Endothelial cell of umbilical vein (primary cell): ENCODE measurements at regions not wholly inside any gene's neighbourhood (a gene's known extent, or its start where the extent isn't known, plus 50 kb on each side); places are given as distances from the start of the nearest gene placed in this dataset.

Source experiments
- BruUV-seq: library from RNA; stranded (reverse); fragments of 400-500 nt; replicated peaks from 2 replicates; lab custom pipeline; 2021; lab: Mats Ljungman, UMichigan
- CTCF ChIA-PET: fragments of 300-600, 350-600 bp; sonication (Branson Sonifier 250); formaldehyde crosslinking; loops from one replicate; lab custom pipeline; 2021; ENCODE audit warnings: antibody characterized with exemption, inconsistent platforms; lab: Charles Lee
- POLR2A ChIA-PET: fragments of 300-600, 350-600 bp; sonication (Branson Sonifier 250); formaldehyde crosslinking; loops from one replicate; lab custom pipeline; 2021; ENCODE audit warnings: antibody characterized with exemption, inconsistent platforms; lab: Charles Lee
- DNase-seq: peaks from one replicate; pipeline ENCODE4 v3.0.0-alpha.2; 2011; ENCODE audit warnings: low read depth, low spot score
- FAIRE-seq: peaks from 2 replicates; lab custom pipeline; 2011; peaks lifted over from hg19 to GRCh38; lab: Jason Lieb, UNC
- H2AFZ ChIP-seq: 2 replicates; pipeline ENCODE4 v1.6.0; 2012; ENCODE audit warnings: low read depth, low read length, control low read depth, inconsistent platforms
- H3K27ac ChIP-seq: 2 replicates; pipeline ENCODE4 v1.5.1; 2011; ENCODE audit warnings: low read depth, mild to moderate bottlenecking, control low read depth, low read length, moderate library complexity; ENCODE audit not compliant: insufficient read depth
- H3K27me3 ChIP-seq, 2 experiments: 2 replicates each; pipeline versions ENCODE4 v1.6.0 to v1.6.1; 2011; ENCODE audit warnings: low read length in 2 of 2, mixed read lengths in 1 of 2; ENCODE audit not compliant: control insufficient read depth in 2 of 2, insufficient read depth in 2 of 2
- H3K36me3 ChIP-seq, 2 experiments: 2 replicates in 1 of 2; 3 replicates in 1 of 2; pipeline ENCODE4 v1.5.1; 2011; ENCODE audit warnings: low read length in 2 of 2, mild to moderate bottlenecking in 1 of 2, moderate library complexity in 1 of 2; ENCODE audit not compliant: control insufficient read depth in 2 of 2, insufficient read depth in 2 of 2; ENCODE audit errors: extremely low read depth in 1 of 2
- H3K4me1 ChIP-seq: 3 replicates; pipeline ENCODE4 v1.5.1; 2011; ENCODE audit warnings: mild to moderate bottlenecking, low read length; ENCODE audit not compliant: control insufficient read depth, insufficient read depth; ENCODE audit errors: extremely low read depth
- H3K4me2 ChIP-seq: 2 replicates; pipeline ENCODE4 v1.6.1; 2011; ENCODE audit warnings: low read length, control low read depth, mixed read lengths; ENCODE audit not compliant: insufficient read depth
- H3K4me3 ChIP-seq, 3 experiments: fragments of 200-600 bp in 1 of 3; sonication (generic), shearing (Covaris generic) in 1 of 3; replicated peaks in 1 of 3; 2 replicates each; pipeline ENCODE4 v1.5.1; 2011 to 2016; ENCODE audit warnings: control low read depth in 3 of 3, low read length in 3 of 3, mild to moderate bottlenecking in 2 of 3, inconsistent platforms in 1 of 3, low read depth in 1 of 3, moderate library complexity in 1 of 3; ENCODE audit not compliant: insufficient read depth in 1 of 3
- H3K79me2 ChIP-seq: 2 replicates; pipeline ENCODE4 v1.6.0; 2012; ENCODE audit warnings: low read length, inconsistent platforms; ENCODE audit not compliant: control insufficient read depth, insufficient read depth
- H3K9ac ChIP-seq: replicated peaks from 2 replicates; pipeline ENCODE3; 2011; ENCODE audit warnings: low read length, control low read depth; ENCODE audit not compliant: insufficient read depth; ENCODE audit errors: extremely low read depth
- H3K9me1 ChIP-seq: replicated peaks from 3 replicates; pipeline ENCODE4 v1.6.0; 2011; ENCODE audit warnings: mild to moderate bottlenecking, low read length; ENCODE audit not compliant: control insufficient read depth, insufficient read depth; ENCODE audit errors: extremely low read depth
- H3K9me3 ChIP-seq: replicated peaks from 2 replicates; pipeline ENCODE4 v1.5.1; 2012; ENCODE audit warnings: low read length, inconsistent platforms; ENCODE audit not compliant: control insufficient read depth, insufficient read depth
- H4K20me1 ChIP-seq: replicated peaks from 2 replicates; pipeline ENCODE3; 2011; ENCODE audit warnings: mild to moderate bottlenecking, low read length; ENCODE audit not compliant: control insufficient read depth, insufficient read depth; ENCODE audit errors: extremely low read depth
- EZH2 ChIP-seq: IDR thresholded peaks from 2 replicates; pipeline ENCODE4 v1.6.1; 2012; ENCODE audit warnings: borderline replicate concordance, low read depth, mild to moderate bottlenecking, moderate library complexity, low read length, inconsistent platforms; ENCODE audit not compliant: severe bottlenecking
- GATA2 ChIP-seq: IDR thresholded peaks from 2 replicates; pipeline ENCODE4 v1.7.0; 2011; ENCODE audit warnings: low read depth, mild to moderate bottlenecking, moderate library complexity, mixed read lengths, low read length; ENCODE audit not compliant: insufficient read length, insufficient read depth
- JUN ChIP-seq: IDR thresholded peaks from 2 replicates; pipeline ENCODE4 v1.6.1; 2011; ENCODE audit warnings: borderline replicate concordance, low read depth; ENCODE audit not compliant: insufficient read length, insufficient read depth
- POLR2A ChIP-seq: IDR thresholded peaks from 2 replicates; pipeline ENCODE4 v1.6.1; 2012; ENCODE audit warnings: low read depth, mild to moderate bottlenecking, control low read depth, low read length
- dilution Hi-C: fragments of 300-500 bp; cut with MboI; formaldehyde crosslinking; loops from one replicate; pipeline ENCODE4 v1.15.0; 2019; ENCODE audit warnings: low sequenced_read_pairs; ENCODE audit not compliant: extremely low pct_ligation_motif_present
- intact Hi-C: fragments of 100-400 bp; cut with micrococcal nuclease; formaldehyde crosslinking; loops from one replicate; pipeline ENCODE4 v1.10.0; 2022

DNA sequence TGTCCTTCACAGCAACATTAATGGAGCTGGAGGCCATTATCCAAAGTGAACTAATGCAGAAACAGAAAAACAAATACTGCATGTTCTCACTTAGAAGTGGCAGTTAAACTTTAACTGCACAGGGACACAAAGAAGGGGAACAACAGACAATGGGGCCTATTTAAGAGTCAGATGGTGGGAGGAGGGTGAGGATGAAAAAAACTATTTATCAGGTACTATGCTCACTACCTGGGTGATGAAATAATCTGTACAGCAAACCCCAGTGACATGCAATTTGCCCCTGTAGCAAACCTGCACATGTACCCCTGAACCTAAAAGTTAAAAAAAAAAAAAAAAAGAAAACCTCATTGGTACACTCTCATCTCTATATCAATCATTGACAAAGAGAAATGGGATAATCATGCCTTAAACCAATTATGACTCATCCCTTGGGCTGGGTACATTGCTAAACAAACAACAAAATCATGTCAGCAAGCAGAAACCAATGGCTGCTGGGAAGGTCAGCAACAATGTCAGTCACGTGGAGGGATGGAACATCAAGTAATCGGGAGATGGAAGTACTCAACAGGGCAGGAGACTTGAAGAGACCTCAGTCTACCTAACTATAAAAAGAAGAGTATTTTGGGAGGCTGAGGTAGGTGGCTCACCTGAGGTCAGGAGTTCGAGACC is 479.2 kb downstream of the RMST start:
- ChIA-PET POLR2A (no interaction called here), CTCF (no interaction called here)
- Histone ChIP-seq H3K36me3 (no peaks in the 10 kb centered on the region), H3K9ac (no peak overlapping the region), H3K27ac (no peak overlapping the region), H3K9me1 (no peaks in the 10 kb centered on the region), H3K4me2 (no peak overlapping the region), H3K79me2 (no peaks in the 10 kb centered on the region), H3K4me1 (no peaks in the 10 kb centered on the region), H3K9me3 (no peaks in the 10 kb centered on the region), H4K20me1 (no peaks in the 10 kb centered on the region), H3K27me3 (no peaks in the 10 kb centered on the region), H2AFZ (no peak overlapping the region), H3K4me3 (no peak overlapping the region)
- FAIRE-seq (no peak), DNase-seq (no peak)
- dilution Hi-C loops (no loop called here), intact Hi-C loops (no loop called here)
- no TSS peak for BruUV-seq
- no peak for TF ChIP-seq EZH2

DNA sequence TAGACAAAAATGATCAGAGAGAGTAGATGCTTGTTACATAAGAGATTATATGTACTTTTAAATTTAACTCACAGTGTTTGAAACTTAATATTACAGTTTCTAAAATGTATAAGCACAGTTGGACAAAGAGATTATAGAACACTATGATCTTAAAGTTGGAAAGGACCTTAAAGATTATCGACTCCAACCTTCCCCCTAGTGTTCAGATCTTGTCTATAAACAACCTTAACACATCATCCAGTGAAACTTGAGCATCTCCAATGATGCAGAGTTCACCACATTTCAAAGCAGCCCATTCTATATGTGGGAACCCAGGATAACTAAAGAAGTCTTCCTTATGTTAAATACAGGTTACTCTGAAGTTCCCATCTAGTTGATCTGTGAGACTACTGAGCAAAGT is 480.8 kb downstream of the RMST start:
- no peaks in the 10 kb centered on the region for H3K27me3 ChIP-seq
- H3K9ac ChIP-seq = no peak overlapping the region
- intact Hi-C loops = no loop called here
- no peaks in the 10 kb centered on the region for H4K20me1 ChIP-seq
- no peaks in the 10 kb centered on the region for H3K36me3 ChIP-seq
- H3K4me3 ChIP-seq = no peak overlapping the region
- H3K9me3 ChIP-seq = no peaks in the 10 kb centered on the region
- DNase-seq (no peak), FAIRE-seq (no peak)
- POLR2A ChIA-PET = no interaction called here
- H3K79me2 ChIP-seq = no peaks in the 10 kb centered on the region
- no peaks in the 10 kb centered on the region for H3K9me1 ChIP-seq
- no peaks in the 10 kb centered on the region for H3K4me1 ChIP-seq
- dilution Hi-C loops = no loop called here
- CTCF ChIA-PET = interaction anchor here (1.9 kb wide), 1 partner anchor 14 kb away, joined by 4 read pairs; no protein-coding TSS in a partner anchor
- no peak overlapping the region for H3K4me2 ChIP-seq
- no peak overlapping the region for H3K27ac ChIP-seq
- no TSS peak for BruUV-seq
- TF ChIP-seq POLR2A (no peak), GATA2 (no peak), JUN (no peak)
- H2AFZ ChIP-seq = no peak overlapping the region
